ENCODE measurements at regions not wholly inside any gene's neighbourhood (a gene's known extent, or its start where the extent isn't known, plus 50 kb on each side); places are given as distances from the start of the nearest gene placed in this dataset.

GRCh38 chr1:47524272-47524671 is 86.4 kb downstream of the FOXD2 start:
- no peaks in the 10 kb centered on the region for H3K79me2 ChIP-seq (ENCODE audit: insufficient read depth, low read length)
- no peak overlapping the region for H3K9ac ChIP-seq (ENCODE audit: low read length)
- no peaks in the 10 kb centered on the region for H3K36me3 ChIP-seq (ENCODE audit: insufficient read depth, low read length)
- H3F3A ChIP-seq (ENCODE audit: insufficient read depth, low read length): no peaks in the 10 kb centered on the region
- TF ChIP-seq EZH2 (IDR thresholded peaks at IDR 0.05; ENCODE audit: borderline replicate concordance, low read length): no peak
- TF ChIP-seq, protein P1, sequence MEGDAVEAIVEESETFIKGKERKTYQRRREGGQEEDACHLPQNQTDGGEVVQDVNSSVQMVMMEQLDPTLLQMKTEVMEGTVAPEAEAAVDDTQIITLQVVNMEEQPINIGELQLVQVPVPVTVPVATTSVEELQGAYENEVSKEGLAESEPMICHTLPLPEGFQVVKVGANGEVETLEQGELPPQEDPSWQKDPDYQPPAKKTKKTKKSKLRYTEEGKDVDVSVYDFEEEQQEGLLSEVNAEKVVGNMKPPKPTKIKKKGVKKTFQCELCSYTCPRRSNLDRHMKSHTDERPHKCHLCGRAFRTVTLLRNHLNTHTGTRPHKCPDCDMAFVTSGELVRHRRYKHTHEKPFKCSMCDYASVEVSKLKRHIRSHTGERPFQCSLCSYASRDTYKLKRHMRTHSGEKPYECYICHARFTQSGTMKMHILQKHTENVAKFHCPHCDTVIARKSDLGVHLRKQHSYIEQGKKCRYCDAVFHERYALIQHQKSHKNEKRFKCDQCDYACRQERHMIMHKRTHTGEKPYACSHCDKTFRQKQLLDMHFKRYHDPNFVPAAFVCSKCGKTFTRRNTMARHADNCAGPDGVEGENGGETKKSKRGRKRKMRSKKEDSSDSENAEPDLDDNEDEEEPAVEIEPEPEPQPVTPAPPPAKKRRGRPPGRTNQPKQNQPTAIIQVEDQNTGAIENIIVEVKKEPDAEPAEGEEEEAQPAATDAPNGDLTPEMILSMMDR (IDR thresholded peaks at IDR 0.05; ENCODE audit: low read length): no peak
- no peak overlapping the region for H3K4me3 ChIP-seq (ENCODE audit: low read depth, low read length, poor library complexity, severe bottlenecking)
- no peaks in the 10 kb centered on the region for H3K27me3 ChIP-seq (ENCODE audit: insufficient read depth, low read length)
- H3K4me2 ChIP-seq (ENCODE audit: low read length): no peak overlapping the region
- H3K9me2 ChIP-seq (ENCODE audit: low read depth, low read length): no peaks in the 10 kb centered on the region
- no peak overlapping the region for H3K27ac ChIP-seq (ENCODE audit: low read depth, low read length, poor library complexity, severe bottlenecking)
- H3K9me3 ChIP-seq (ENCODE audit: low read length): peaks cover 5% of the 10 kb centered on the region
- no peaks in the 10 kb centered on the region for H3K4me1 ChIP-seq (ENCODE audit: insufficient read depth, low read length, severe bottlenecking)
- H4K20me1 ChIP-seq (ENCODE audit: insufficient read depth, low read length): no peaks in the 10 kb centered on the region
- no peak overlapping the region for H2AFZ ChIP-seq (ENCODE audit: low read length)

GRCh38 chr1:47527653-47528272 is 89.9 kb downstream of the FOXD2 start:
- Histone ChIP-seq H3K36me3 (ENCODE audit: insufficient read depth, low read length) (no peaks in the 10 kb centered on the region), H3F3A (ENCODE audit: insufficient read depth, low read length) (no peaks in the 10 kb centered on the region), H3K9me2 (ENCODE audit: low read depth, low read length) (no peaks in the 10 kb centered on the region), H3K4me3 (ENCODE audit: low read depth, low read length, poor library complexity, severe bottlenecking) (no peak overlapping the region), H3K4me2 (ENCODE audit: low read length) (no peak overlapping the region), H3K27ac (ENCODE audit: low read depth, low read length, poor library complexity, severe bottlenecking) (no peak overlapping the region), H4K20me1 (ENCODE audit: insufficient read depth, low read length) (no peaks in the 10 kb centered on the region), H2AFZ (ENCODE audit: low read length) (no peak overlapping the region), H3K79me2 (ENCODE audit: insufficient read depth, low read length) (no peaks in the 10 kb centered on the region), H3K27me3 (ENCODE audit: insufficient read depth, low read length) (no peaks in the 10 kb centered on the region), H3K4me1 (ENCODE audit: insufficient read depth, low read length, severe bottlenecking) (no peaks in the 10 kb centered on the region), H3K9me3 (ENCODE audit: low read length) (peaks cover 10% of the 10 kb centered on the region), H3K9ac (ENCODE audit: low read length) (no peak overlapping the region)
- TF ChIP-seq, protein P1 (IDR thresholded peaks at IDR 0.05; ENCODE audit: low read length): peak; percentile 79
- TF ChIP-seq EZH2 (IDR thresholded peaks at IDR 0.05; ENCODE audit: borderline replicate concordance, low read length): no peak

GRCh38 chr1:47529520-47530098 is 91.8 kb downstream of the FOXD2 start:
- H3K27ac ChIP-seq (ENCODE audit: low read depth, low read length, poor library complexity, severe bottlenecking): no peak overlapping the region
- H3K27me3 ChIP-seq (ENCODE audit: insufficient read depth, low read length): no peaks in the 10 kb centered on the region
- H3K4me1 ChIP-seq (ENCODE audit: insufficient read depth, low read length, severe bottlenecking): no peaks in the 10 kb centered on the region
- no peaks in the 10 kb centered on the region for H3K36me3 ChIP-seq (ENCODE audit: insufficient read depth, low read length)
- no peak overlapping the region for H3K4me3 ChIP-seq (ENCODE audit: low read depth, low read length, poor library complexity, severe bottlenecking)
- H3K9ac ChIP-seq (ENCODE audit: low read length): no peak overlapping the region
- no peaks in the 10 kb centered on the region for H4K20me1 ChIP-seq (ENCODE audit: insufficient read depth, low read length)
- no peaks in the 10 kb centered on the region for H3K79me2 ChIP-seq (ENCODE audit: insufficient read depth, low read length)
- no peak overlapping the region for H2AFZ ChIP-seq (ENCODE audit: low read length)
- H3K9me3 ChIP-seq (ENCODE audit: low read length): peaks cover 10% of the 10 kb centered on the region
- H3K9me2 ChIP-seq (ENCODE audit: low read depth, low read length): no peaks in the 10 kb centered on the region
- no peaks in the 10 kb centered on the region for H3F3A ChIP-seq (ENCODE audit: insufficient read depth, low read length)
- no peak for TF ChIP-seq EZH2 (IDR thresholded peaks at IDR 0.05; ENCODE audit: borderline replicate concordance, low read length)
- TF ChIP-seq, protein P1 (IDR thresholded peaks at IDR 0.05; ENCODE audit: low read length): peak; percentile 59
- no peak overlapping the region for H3K4me2 ChIP-seq (ENCODE audit: low read length)

All from OCI-LY1 (cell line).